Stimulated activated CD8-positive, alpha-beta memory T cell treated with anti-CD3 and anti-CD28 coated beads, Interleukin-15, amount 100 ng/mL, for 24 hours (primary cell): ENCODE measurements at regions not wholly inside any gene's neighbourhood (a gene's known extent, or its start where the extent isn't known, plus 50 kb on each side); places are given as distances from the start of the nearest gene placed in this dataset.

Source experiments
- DNase-seq: peaks from one replicate; pipeline ENCODE4 v3.0.0-alpha.2; 2020; ENCODE audit warnings: low read depth

DNA sequence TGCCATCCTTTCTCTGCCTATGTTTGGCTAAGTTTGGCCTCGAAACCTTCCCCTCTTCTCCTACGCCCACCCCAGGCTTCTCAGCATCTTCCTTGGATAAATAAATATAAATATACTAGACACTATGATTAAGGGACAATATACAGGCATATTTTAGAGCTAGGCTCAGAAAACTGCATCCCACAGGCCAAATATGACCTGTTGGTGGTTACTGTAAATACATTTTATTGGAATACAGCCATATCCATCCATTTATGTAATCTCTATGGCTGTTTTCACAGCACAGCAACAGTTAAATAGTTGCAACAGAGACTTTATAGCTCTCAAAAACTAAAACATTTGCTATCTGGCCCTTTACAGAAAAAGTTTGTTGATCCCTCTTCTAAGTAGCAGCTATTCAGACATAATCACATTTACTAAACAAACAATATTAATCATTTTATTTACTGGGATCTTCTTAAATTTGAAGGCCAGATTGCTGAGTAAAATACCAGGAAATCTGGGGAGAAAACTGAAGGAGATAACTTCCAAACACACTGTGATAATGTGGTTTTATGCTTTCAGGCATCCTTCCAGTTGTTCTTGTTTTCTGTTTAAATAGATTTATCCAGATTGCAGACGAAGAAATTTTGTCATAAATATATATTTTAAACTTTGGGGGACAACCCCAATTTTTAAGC, 269.7 kb upstream of the THRB start:
- DNase-seq = no peak

DNA sequence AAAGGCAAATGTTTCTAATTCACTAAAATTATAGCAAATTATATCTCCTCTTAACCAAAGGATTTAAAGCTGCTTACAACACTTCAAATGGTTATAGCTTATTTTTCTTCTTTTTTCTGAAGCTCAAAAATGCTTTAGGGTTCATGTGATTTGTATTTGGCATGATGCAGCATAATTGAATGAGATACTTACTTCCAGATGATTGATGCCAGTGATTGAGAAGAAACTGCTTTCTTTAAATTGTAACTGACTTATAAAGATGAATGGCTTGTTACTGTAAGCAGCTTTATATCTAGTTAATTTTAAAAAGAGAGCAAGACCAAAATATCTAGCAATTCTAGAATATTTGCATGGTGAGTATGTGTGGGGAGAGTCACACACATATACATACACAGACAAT, 270.7 kb upstream of the THRB start:
- no peak for DNase-seq

DNA sequence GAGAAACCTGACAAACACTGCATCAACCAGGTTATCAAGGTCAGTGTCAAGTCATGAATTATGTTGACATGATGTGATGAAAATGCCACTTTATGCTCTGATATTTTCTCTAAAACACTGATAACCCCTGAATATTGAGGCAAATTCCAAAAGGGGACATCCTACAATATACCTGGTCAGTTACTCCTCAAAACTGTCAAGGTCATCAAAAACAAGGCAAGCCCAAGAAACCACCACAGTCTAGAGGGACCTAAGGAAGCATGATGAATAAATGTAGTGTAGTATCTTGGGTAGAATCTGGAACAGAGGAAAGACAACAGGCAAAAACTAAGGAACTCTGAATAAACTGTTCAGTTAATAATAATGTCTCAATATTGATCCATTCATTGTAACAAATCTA, 275.3 kb upstream of the THRB start:
- DNase-seq = no peak

- DNase-seq = no peak
Measured at GRCh38 chr3:24773798-24774197, 279.1 kb upstream of the THRB start.

DNA sequence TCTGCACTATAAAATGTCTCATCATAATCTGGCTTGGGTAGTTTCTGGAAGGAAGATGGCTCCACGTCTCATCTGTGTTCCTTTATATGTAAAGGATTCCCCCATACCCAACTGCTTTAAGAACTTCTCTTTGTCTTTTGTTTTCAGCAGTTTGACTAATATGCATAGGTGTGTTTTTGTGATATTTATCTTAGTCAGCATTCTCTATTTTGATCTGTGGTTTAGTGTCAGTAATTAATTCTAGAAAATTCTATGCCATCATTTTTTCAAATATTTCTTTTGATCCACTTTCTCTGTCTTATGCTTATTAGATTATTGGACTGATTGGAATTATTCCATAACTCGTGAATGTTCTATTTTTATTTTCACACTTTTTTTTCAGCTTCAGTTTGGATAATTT, 286.3 kb upstream of the THRB start:
- DNase-seq = no peak

DNA sequence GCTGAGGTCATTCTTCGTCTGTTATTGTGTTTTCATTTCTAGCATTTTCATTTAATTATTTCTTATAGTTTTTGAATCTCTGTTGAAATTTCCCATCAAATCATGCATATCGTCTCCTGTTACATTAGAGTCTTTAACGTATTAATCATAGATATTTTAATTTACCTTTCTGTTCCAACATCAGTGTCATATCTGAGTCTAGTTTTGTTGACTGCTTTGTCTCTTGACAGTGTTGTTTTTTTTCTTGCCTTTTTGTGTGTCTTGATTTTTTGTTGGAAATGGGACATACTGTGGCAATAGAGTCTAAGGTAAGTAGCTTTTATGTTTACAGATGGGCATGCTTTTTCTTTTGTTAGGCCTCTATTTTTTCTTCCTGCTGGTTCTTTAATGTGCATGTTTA, 286.8 kb upstream of the THRB start:
- no peak for DNase-seq

DNA sequence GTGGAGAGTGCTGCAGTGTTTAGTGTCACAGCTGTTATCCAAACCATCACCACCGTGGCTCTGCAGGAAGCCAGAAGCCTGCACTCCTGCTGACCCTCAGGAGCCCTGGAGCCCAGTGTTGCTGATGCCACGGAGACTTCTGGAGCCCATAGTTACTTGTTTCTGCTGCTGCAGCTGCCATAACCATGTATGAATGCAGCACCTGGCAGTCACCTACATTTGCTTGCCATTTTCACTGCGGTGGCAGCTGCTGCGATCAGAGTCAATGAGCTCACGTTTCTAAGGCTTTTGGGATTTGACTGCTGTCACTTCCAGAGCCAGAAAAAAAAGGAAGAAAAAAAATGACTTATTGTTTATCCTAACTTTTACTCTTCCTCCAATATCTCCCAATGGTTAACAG, 299.2 kb upstream of the THRB start:
- no peak for DNase-seq

GRCh38 chr3:24802614-24803013, 308.0 kb upstream of the THRB start:
- no peak for DNase-seq

GRCh38 chr3:24804095-24804494, 309.4 kb upstream of the THRB start:
- no peak for DNase-seq

GRCh38 chr3:24810881-24811280, 316.2 kb upstream of the THRB start:
- DNase-seq = no peak

DNA sequence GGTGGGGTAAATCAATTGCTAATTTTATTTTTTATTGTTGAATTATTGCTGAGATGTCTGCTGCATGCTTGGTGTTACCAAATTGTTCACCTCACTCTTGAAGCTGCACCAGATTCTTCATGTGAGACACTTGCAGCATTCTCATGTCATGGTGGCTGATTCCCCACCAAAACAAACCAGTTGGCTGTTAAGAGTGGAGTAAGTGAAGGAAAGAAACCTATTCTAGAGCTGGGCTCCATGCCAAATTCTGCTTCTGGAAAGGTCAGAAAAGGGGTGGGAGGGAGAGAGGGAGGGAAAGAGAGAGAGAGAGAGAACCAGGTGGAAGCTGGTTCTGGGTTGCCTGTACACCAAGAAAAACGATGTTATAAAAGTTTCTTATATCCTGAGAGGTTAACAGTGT, 317.5 kb upstream of the THRB start:
- DNase-seq = no peak

GRCh38 chr3:24818055-24818454, 323.4 kb upstream of the THRB start:
- no peak for DNase-seq

DNA sequence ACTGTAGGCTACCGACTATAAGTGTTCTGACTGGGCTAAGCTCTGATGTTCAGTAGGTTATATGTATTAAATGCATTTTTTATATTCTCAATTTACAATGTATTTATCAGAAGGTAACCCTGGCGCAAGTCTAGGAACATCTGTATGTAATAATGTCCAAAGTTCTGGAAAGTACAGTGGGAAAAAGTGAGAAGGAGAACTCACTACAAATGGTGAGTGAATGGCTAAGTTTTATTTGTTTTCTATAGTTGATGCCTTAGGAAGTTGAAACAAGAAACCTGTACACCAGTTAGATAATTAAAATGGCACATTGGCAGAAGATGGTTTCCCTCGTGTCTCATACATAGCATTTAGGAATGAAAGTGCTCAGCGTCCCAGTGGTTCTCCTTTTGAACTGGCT, 333.4 kb upstream of the THRB start:
- DNase-seq = no peak

DNA sequence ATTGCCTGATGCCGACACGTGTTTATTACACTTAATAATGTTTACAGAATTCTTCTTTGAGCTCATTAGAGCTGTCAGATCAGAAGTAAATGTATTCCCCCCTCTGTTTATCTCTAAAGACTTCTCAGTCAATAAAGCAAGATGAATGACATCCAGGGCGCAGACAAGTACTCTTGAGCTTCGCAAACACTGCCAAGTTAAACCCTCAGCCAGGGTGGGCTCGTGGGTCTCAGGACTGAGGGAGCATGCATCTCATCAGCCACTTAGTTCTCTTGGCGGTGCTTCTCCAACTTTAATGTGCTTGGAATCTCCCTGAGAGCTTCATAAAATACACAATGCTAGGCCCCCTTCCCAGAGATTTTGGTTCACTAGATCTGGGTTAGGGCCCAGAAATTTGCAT, 333.9 kb upstream of the THRB start:
- DNase-seq = no peak

DNA sequence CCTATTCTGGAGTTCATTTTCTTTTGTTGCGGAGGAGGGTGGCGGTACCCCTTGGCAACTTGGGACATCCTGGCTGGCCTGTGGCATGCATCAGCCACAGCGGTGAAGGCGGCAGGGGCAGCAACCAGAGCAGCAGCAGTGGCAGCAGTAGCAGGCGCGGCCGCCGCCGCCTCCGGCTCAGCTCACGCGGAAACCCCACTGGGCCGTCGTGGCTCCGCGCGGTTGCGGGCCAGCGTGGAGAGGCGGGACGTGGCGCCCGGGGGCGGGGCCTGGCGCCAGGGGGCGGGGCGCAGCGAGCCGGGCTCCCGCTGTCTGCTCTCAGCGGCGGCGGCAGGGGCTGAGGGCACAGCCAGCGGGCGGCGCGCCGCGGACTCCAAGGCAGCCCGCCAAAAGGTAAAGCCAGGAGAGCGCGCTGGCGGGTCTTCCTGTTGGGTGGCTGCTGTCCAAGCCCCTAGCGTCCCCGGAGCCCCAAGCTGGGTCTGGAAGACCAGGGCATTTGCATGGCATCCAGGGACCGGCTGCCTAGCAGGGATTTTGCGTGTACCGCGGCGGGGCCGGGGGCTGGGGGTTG, 334.4 kb upstream of the THRB start:
- DNase-seq = no peak

GRCh38 chr3:24829629-24830229, 335.1 kb upstream of the THRB start:
- no peak for DNase-seq

DNA sequence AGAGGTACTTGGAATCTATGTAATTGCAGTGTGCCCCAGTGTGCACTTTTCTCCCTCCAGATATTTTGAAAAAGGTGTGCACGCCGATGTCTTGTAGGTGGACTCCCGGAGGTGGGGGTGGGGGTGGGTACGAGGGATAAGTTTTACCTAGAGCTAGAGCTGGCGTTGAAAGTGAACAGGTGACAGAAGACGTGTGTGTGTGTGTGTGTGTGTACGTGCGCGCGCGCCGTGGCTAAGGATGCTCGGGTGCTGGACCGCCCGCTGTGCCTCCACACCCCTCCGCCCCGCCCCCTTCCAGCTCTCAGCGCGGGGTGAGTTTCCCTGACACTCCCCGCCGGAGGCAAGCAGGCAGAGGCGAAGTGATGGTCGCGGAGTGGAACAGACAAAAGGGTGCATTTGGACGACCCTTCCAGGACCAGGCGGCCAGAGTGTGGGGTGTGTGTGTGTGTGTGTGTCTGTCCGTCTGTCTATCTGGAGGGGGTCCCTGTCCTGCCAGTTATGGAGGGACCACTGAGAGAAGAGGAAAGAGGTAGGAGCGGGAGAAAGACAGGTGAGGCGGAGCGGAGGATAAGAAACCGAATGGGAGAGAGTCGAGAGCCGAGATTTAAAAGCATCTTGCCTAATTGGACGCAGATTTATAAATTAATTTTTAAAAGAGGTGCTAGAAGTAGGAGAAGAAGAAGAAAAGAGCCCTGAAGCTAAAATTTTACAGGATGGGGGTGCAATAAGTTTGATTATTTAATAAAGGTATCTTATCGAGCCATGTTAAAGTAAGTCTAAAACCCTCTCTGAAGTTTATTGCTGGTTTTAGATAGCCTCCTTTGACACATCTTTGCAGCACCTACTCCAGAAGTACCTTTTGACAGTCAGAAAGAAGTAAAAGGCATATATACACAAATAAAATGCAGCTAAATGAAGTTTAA, 335.8 kb upstream of the THRB start:
- DNase-seq = no peak

GRCh38 chr3:24831221-24831620, 336.6 kb upstream of the THRB start:
- DNase-seq = no peak

GRCh38 chr3:24832891-24833290, 338.2 kb upstream of the THRB start:
- DNase-seq = no peak

DNA sequence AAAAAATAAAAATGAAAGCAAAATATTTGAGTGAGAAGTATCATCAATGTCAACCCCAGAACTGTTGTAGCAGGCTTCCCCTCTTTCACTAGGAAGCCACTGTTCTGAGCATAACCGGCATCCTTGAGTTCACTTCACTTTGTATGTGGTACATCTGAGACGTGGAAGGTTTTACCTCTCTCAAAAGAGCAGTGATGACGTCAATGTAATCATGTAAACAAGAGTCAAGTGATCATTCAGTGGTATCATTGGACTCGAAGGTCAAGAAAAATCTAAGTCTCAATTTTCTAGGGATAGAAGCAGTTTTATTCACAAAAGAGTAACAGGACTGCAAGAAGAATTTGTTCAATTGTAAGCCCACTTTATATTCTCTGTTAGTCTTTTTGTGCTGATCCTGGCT, 339.8 kb upstream of the THRB start:
- DNase-seq = no peak

DNA sequence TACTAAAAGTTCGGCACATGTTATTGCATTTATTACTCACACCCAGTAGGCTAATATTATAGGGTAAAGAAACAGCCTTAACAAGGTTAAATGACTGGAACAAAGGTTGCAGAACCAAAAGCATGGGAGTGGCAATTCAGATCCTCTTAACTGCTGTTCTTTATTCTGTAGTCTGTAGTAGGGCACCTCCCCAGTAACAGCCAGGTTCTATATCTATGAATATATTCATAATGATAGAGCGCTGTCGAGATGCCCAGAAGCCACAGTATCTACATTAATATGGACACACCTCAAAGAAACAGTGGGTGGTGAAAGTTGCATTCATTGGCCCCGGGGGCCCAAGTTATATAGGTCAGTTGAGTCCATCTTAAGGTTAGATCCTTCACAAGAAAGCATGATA, 340.9 kb upstream of the THRB start:
- no peak for DNase-seq

DNA sequence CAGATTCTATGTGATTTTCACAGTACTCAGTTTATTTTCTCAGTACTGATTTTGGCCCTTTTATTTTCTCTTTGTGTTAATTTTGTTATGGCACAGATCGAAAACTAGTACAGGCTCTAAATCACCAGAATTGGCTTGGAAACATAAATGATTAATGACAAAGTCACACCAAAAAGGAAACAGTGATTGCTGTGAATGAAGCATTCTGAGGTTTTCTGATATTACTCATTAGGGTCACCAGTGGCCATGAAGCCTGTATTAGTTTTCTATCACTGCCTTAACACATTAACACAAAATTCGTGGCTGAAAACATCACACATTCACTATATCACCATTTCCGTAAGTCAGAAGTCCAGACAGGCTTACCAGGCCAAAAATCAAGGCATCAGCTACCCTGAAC, 343.0 kb upstream of the THRB start:
- no peak for DNase-seq

GRCh38 chr3:24838533-24838932, 343.9 kb upstream of the THRB start:
- no peak for DNase-seq
